GM12878 (cell line): ENCODE measurements at regions not wholly inside any gene's neighbourhood (a gene's known extent, or its start where the extent isn't known, plus 50 kb on each side); places are given as distances from the start of the nearest gene placed in this dataset.

Experiments used
- ATAC-seq: fragments of 200-7000 bp; cut with Tn5 transposase; 3 replicates; pipeline ENCODE4 v1.9.1; 2020; ENCODE audit warnings: mild to moderate bottlenecking, moderate library complexity
- BruUV-seq: library from RNA; stranded (reverse); fragments of 400-500 nt; replicated peaks from 2 replicates; lab custom pipeline; 2021; lab: Mats Ljungman, UMichigan
- CTCF ChIA-PET: fragments of 300-600 bp; sonication (Branson Sonifier 250); formaldehyde crosslinking; extraction: SDS; loops from one replicate; lab custom pipeline; 2021; ENCODE audit warnings: inconsistent platforms; lab: Yijun Ruan, JAX
- POLR2A ChIA-PET: fragments of 350-600 bp; formaldehyde crosslinking; extraction: SDS; loops from one replicate; lab custom pipeline; 2021; ENCODE audit warnings: inconsistent platforms; lab: Charles Lee
- RAD21 ChIA-PET: fragments of 300-600 bp; sonication (Branson Sonifier 250); formaldehyde crosslinking; loops from one replicate; lab custom pipeline; 2023; ENCODE audit warnings: antibody characterized with exemption; ENCODE audit not compliant: unreplicated experiment; lab: Charles Lee
- SMC1A ChIA-PET: fragments of 300-600 bp; sonication (Branson Sonifier 250); formaldehyde crosslinking; loops from one replicate; lab custom pipeline; 2023; ENCODE audit not compliant: unreplicated experiment, uncharacterized antibody; lab: Charles Lee
- DNase-seq: peaks from one replicate; pipeline ENCODE4 v3.0.0-alpha.2; 2011; ENCODE audit warnings: low read depth, low spot score
- FAIRE-seq: peaks from 3 replicates; lab custom pipeline; 2011; peaks lifted over from hg19 to GRCh38; lab: Jason Lieb, UNC
- H2AFZ ChIP-seq: 2 replicates; pipeline ENCODE4 v1.6.0; 2011; ENCODE audit warnings: low read depth, low read length, control low read depth; ENCODE audit not compliant: control insufficient read depth
- H3K27ac ChIP-seq: 2 replicates; pipeline ENCODE4 v1.5.1; 2011; ENCODE audit warnings: control low read depth; ENCODE audit not compliant: control insufficient read depth, insufficient read depth
- H3K27me3 ChIP-seq, 2 experiments: replicated peaks in 1 of 2; 2 replicates each; pipeline versions ENCODE4 v1.6.0 to v1.6.1; 2011; ENCODE audit warnings: low read length in 1 of 2; ENCODE audit not compliant: control insufficient read depth in 2 of 2, insufficient read depth in 2 of 2
- H3K36me3 ChIP-seq, 2 experiments: 2 replicates each; pipeline ENCODE4 v1.5.1; 2011; ENCODE audit warnings: low read length in 1 of 2; ENCODE audit not compliant: control insufficient read depth in 2 of 2, insufficient read depth in 2 of 2
- H3K4me1 ChIP-seq: 2 replicates; pipeline ENCODE4 v1.6.1; 2011; ENCODE audit warnings: mild to moderate bottlenecking, low read length, moderate library complexity, mixed read lengths; ENCODE audit not compliant: control insufficient read depth, insufficient read depth
- H3K4me2 ChIP-seq: 2 replicates; pipeline ENCODE4 v1.6.0; 2011; ENCODE audit warnings: control low read depth; ENCODE audit not compliant: control insufficient read depth, insufficient read depth
- H3K4me3 ChIP-seq: fragments of 200-600 bp; sonication (generic); 2 replicates; pipeline ENCODE4 v1.5.1; 2016
- H3K79me2 ChIP-seq: 2 replicates; pipeline ENCODE4 v1.6.0; 2011; ENCODE audit warnings: low read length; ENCODE audit not compliant: control insufficient read depth, insufficient read depth
- H3K9ac ChIP-seq: 2 replicates; pipeline ENCODE4 v1.8.0; 2011; ENCODE audit warnings: low read length, control low read depth, mixed read lengths; ENCODE audit not compliant: control insufficient read depth, insufficient read depth
- H3K9me3 ChIP-seq: replicated peaks from 3 replicates; pipeline ENCODE4 v1.5.1; 2011; ENCODE audit warnings: mild to moderate bottlenecking, low read length; ENCODE audit not compliant: control insufficient read depth, insufficient read depth
- H4K20me1 ChIP-seq: 2 replicates; pipeline ENCODE4 v1.6.0; 2011; ENCODE audit not compliant: control insufficient read depth, insufficient read depth
- BMI1 ChIP-seq: fragments of 450-650 bp; IDR thresholded peaks from 2 replicates; pipeline ENCODE4 v1.6.1; 2016; ENCODE audit warnings: mild to moderate bottlenecking, moderate library complexity, borderline replicate concordance
- CTCF ChIP-seq, 3 experiments: IDR thresholded peaks in 2 of 3; conservative IDR thresholded peaks in 1 of 3; 2 replicates each; pipeline ENCODE4 v1.5.1; 2011; ENCODE audit warnings: low read depth in 3 of 3, low read length in 3 of 3, mild to moderate bottlenecking in 3 of 3, control low read depth in 2 of 3, moderate library complexity in 2 of 3, inconsistent platforms in 1 of 3, mixed read lengths in 1 of 3; ENCODE audit not compliant: control insufficient read depth in 2 of 3, insufficient read depth in 1 of 3; ENCODE audit errors: extremely low read depth in 1 of 3
- GABPA ChIP-seq: IDR thresholded peaks from 2 replicates; pipeline ENCODE4 v1.6.1; 2014; ENCODE audit warnings: antibody characterized with exemption, low read depth, mild to moderate bottlenecking, inconsistent platforms
- GATAD2B ChIP-seq: fragments of 450-650 bp; conservative IDR thresholded peaks from 2 replicates; pipeline ENCODE4 v1.6.1; 2017; ENCODE audit warnings: low read depth, mild to moderate bottlenecking, moderate library complexity
- HDAC2 ChIP-seq: fragments of 200-600 bp; sonication (generic); IDR thresholded peaks from 2 replicates; pipeline ENCODE4 v1.6.1; 2017
- JUNB ChIP-seq: IDR thresholded peaks from 2 replicates; pipeline ENCODE4 v1.6.1; 2016; ENCODE audit warnings: antibody characterized with exemption, mild to moderate bottlenecking
- NFYB ChIP-seq: IDR thresholded peaks from 2 replicates; pipeline ENCODE4 v1.6.1; 2011; ENCODE audit warnings: low read depth, mild to moderate bottlenecking, low read length, improper control_type of control experiment, moderate library complexity; ENCODE audit not compliant: insufficient read depth
- POLR2AphosphoS5 ChIP-seq: IDR thresholded peaks from 2 replicates; pipeline ENCODE4 v1.6.1; 2011; ENCODE audit warnings: mild to moderate bottlenecking, low read length, inconsistent platforms
- POU2F2 ChIP-seq: IDR thresholded peaks from 3 replicates; pipeline ENCODE4 v1.6.1; 2011; ENCODE audit warnings: low read depth, mild to moderate bottlenecking, low read length, borderline replicate concordance
- RCOR1 ChIP-seq: conservative IDR thresholded peaks from 2 replicates; pipeline ENCODE4 v1.6.1; 2012; ENCODE audit warnings: low read depth, low read length, improper control_type of control experiment
- YY1 ChIP-seq: IDR thresholded peaks from 2 replicates; pipeline ENCODE4 v1.6.1; 2011; ENCODE audit warnings: low read depth, mild to moderate bottlenecking, low read length
- WGBS: methylation state at CpG from one replicate; pipeline ENCODE4 v1.1.6; 2016; ENCODE audit warnings: low lambda C conversion rate; ENCODE audit not compliant: insufficient replicate concordance, insufficient coverage; ENCODE audit errors: missing lambda C conversion rate; 5-methylcytosine and 5-hydroxymethylcytosine counted together
- in situ Hi-C: fragments of 300-500 bp; cut with MboI; formaldehyde crosslinking; loops from 9 replicates; pipeline ENCODE4 v1.14.3; 2018; ENCODE audit warnings: mixed read lengths
- intact Hi-C: fragments of 100-400 bp; cut with micrococcal nuclease; formaldehyde crosslinking; loops from one replicate; pipeline ENCODE4 v1.14.2; 2022; ENCODE audit not compliant: unreplicated experiment
- TF ChIP-seq, protein P1 (sequence below): IDR thresholded peaks from 2 replicates; pipeline ENCODE4 v1.6.1; 2012; ENCODE audit warnings: low read depth, low read length, improper control_type of control experiment

DNA sequence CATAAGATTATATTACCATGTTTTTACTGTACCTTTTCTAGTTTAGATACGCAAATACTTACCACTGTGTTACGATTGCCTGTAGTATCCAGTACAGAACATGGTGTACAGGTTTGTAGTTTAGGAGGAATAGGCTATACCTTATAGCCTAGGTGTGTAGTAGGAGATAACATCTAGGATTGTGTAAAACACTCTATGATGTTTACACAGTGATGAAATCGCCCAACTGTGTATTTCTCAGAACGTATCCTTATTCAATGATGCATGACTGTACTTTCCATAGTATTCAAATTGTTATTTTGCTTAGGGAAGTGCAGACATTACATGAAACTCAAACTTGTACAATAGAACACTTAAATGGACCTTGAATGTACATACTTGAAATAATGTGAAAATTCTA lies 188.1 kb upstream of the PDGFD start:
- Histone ChIP-seq H3K36me3 (no peaks in the 10 kb centered on the region), H3K4me3 (no peak overlapping the region), H4K20me1 (no peaks in the 10 kb centered on the region), H3K4me2 (no peak overlapping the region), H3K9me3 (no peaks in the 10 kb centered on the region), H3K4me1 (no peaks in the 10 kb centered on the region), H3K79me2 (no peaks in the 10 kb centered on the region), H3K9ac (no peak overlapping the region), H3K27ac (no peak overlapping the region), H3K27me3 (no peaks in the 10 kb centered on the region), H2AFZ (no peak overlapping the region)
- TF ChIP-seq, protein P1, sequence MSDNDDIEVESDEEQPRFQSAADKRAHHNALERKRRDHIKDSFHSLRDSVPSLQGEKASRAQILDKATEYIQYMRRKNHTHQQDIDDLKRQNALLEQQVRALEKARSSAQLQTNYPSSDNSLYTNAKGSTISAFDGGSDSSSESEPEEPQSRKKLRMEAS, result no peak
- TF ChIP-seq JUNB (no peak), BMI1 (no peak), GATAD2B (no peak), YY1 (no peak), NFYB (no peak), RCOR1 (no peak), POLR2AphosphoS5 (no peak), POU2F2 (no peak), GABPA (no peak)
- no peak for DNase-seq
- ChIA-PET CTCF (no interaction called here), RAD21 (no interaction called here), POLR2A (no interaction called here), SMC1A (no interaction called here)
- BruUV-seq, result no TSS peak
- in situ Hi-C loops (no loop called here), intact Hi-C loops (no loop called here)
- no peak for ATAC-seq
- FAIRE-seq, result no peak
- WGBS, result 54% methylated on average over 4 of the region's 4 CpGs

DNA sequence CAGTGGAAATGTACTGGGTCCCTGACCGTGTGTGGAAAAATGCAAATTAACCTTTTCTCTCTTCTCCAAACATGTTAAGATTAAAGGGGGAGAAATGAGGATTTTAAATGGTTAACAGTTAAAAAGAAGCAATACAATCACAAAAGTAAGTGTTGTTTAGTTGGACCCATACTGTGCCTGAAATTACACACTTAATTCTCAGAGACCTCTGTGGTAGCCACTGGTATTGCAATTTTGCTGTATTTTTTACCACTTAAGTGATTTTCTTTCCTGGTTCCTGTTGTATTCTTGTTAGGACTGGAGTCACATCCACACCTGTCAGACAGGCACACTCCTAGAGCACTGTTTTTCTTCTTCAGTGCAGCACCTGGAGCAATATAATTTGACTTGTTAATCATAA lies 179.6 kb upstream of the PDGFD start:
- in situ Hi-C loops, result no loop called here

More for the DNA sequence above, 179.6 kb upstream of the PDGFD start:
- 0% methylated on average over 1 of the region's 1 CpG for WGBS
- ChIA-PET SMC1A (no interaction called here), POLR2A (no interaction called here), RAD21 (no interaction called here), CTCF (no interaction called here)
- H3K79me2 ChIP-seq, result no peaks in the 10 kb centered on the region
- TF ChIP-seq CTCF (IDR thresholded peaks at IDR 0.05 in 2 of 3, conservative IDR thresholded peaks at IDR 0.05 in 1 of 3; ENCODE audit: control insufficient read depth in 2 of 3, extremely low read depth in 1 of 3, insufficient read depth in 1 of 3, low read depth in 3 of 3, low read length in 3 of 3) (peak in 2 of 3 experiments; percentile 23 to 37; a peak in 1 of 6 replicates), HDAC2 (no peak)
- no peaks in the 10 kb centered on the region for H3K4me1 ChIP-seq
- FAIRE-seq, result peak; percentile 35
- no peak overlapping the region for H3K4me2 ChIP-seq
- H3K9me3 ChIP-seq, result no peaks in the 10 kb centered on the region; the same call in 2 of the 3 replicates
- DNase-seq, result no peak
- no peaks in the 10 kb centered on the region for H4K20me1 ChIP-seq
- H3K36me3 ChIP-seq, result no peaks in the 10 kb centered on the region
- ATAC-seq, result peak; percentile 63
- no peak overlapping the region for H3K4me3 ChIP-seq
- H3K9ac ChIP-seq, result no peak overlapping the region
- H3K27me3 ChIP-seq, result no peaks in the 10 kb centered on the region; a peak in 1 of 4 replicates
- no peak overlapping the region for H2AFZ ChIP-seq
- no TSS peak for BruUV-seq
- no peak overlapping the region for H3K27ac ChIP-seq
- intact Hi-C loops, result no loop called here
